ENCODE measurements at regions not wholly inside any gene's neighbourhood (a gene's known extent, or its start where the extent isn't known, plus 50 kb on each side); places are given as distances from the start of the nearest gene placed in this dataset.

DNA sequence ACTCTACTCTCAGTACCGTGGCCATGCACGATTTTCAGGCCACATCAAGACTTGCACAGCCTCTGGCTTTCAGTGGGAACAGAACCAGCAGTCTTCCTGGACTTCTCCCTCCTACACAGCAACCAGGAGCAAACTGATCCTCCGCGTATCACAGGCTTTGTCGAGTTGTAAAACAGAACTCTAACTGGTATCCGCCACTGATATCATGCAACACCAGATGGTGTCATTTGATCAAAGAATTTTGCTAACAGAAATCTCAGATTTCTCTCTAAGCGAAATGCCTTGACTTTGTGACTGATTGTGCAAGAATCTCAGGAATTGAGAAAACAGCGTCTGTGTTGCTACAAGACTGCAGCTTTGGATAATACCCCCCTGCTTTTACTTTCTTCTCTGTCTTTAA is 85.7 kb downstream of the COPS8 start:
- DNase-seq, result peak; percentile 28

DNA sequence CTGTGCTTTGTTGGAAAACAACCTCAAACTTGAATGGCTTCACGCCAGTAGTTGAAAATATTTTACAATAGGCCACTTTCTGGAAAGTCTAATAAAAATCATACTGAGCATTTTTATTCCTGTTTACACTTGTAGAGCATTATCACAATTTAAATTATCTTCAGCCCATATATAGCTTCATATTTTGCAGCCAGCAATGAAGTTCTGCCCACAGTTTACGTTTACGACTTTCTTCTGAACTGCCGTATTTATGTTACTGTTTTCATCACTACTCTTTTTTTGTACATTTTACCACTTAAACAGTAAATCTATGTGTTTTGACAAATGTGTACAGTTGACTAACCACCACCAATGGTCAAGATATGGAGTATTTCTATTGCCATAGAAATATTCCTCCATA is 86.2 kb downstream of the COPS8 start:
- no peak for DNase-seq

- DNase-seq, result no peak
Measured at GRCh38 chr2:237177052-237177451, 91.4 kb downstream of the COPS8 start.

DNA sequence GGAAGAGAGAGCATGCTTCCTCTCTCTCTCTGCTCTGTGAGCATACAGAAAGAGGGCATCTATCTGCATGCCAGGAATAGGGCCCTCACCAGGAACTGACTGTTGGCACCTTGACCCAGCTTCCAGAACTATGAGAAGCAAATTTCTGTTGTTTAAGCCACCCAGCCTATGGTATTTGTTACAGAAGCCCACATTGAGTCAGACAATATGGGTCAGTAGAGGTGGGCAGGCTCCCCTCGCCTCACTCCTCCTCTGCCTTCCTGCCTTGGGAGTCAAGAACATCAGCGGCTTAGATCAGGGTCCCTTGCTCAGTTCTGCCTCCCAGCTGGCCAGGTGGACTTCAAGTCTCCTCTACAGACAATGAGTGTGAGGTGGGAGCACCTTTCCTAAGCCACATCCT is 92.3 kb downstream of the COPS8 start:
- no peak for DNase-seq

- no peak for DNase-seq
Measured at GRCh38 chr2:237178396-237178795, 92.7 kb downstream of the COPS8 start.

DNA sequence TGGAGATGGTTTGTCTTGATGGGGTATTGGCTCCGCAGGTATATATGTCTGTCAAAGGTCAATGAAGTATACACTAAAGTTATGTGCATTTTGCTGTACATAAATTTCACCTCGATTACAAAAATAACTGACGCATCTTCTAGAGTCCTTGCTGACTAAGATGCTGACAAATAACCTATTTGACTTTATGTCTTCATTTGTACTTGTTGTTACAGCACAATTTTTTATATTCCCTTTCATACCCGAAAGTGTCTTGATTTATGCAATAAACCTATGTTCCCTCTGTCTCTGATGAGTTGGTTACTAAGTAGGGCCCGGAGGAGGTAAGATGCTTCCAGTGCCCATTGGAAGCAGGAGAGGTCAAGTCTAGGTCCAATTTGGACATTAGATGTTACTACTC is 93.5 kb downstream of the COPS8 start:
- DNase-seq, result no peak

DNA sequence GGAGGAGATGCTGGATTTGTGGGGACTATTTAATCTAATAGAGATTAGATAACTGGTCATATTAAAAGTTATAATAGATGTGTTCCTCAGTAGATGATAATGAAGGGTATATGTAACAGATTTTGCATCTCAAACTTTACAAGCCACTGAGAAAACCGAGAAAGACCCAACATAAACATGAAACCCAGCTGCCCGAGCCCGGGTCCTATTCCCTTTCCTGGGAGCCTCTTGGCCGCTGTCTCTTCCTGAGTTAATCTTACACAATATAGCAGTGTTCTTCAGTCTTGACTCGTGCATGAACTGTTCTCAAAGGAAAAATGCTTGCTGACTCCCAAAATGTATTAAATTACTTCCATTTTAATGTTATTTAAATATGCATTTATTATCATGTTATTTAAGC is 94.5 kb downstream of the COPS8 start:
- DNase-seq, result no peak

GRCh38 chr2:237180987-237181386 is 95.3 kb downstream of the COPS8 start:
- no peak for DNase-seq

GRCh38 chr2:237181844-237182243 is 96.2 kb downstream of the COPS8 start:
- DNase-seq, result peak; percentile 49

GRCh38 chr2:237182422-237183123 is 96.9 kb downstream of the COPS8 start:
- DNase-seq, result no peak

DNA sequence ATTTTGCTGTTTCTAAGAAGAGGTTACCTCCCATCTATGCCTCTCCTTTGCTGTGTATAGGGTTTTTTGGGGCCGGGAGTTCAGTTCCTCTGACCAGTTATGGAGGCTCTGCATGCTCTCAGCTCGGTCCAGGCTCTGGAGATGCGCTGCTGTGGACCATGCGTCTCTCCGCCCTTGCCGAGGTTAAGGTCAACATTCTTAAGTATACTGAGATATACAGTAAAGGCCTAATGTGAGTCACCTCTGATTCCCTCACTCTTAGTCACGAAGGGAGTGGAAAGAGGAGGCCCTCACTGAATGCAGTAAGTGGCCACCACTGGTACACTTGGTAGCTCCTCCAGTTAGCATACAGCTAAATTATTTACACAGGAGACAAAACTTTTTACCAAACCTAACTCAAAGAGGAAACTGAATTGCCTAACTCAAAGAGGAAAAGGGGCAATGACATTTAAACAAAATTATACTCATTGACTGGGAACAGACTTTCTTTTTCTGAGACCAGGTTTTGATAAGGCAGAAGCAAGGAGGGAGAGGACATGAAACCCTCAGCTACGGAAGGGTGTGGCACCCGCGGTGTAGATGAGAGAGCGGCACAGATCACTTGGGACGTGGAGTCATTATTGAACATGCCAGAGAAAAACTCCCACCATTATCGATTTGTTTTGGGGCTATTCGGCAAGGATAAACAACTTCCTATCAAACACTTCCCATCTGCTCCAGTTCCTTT is 98.7 kb downstream of the COPS8 start:
- DNase-seq, result no peak

DNA sequence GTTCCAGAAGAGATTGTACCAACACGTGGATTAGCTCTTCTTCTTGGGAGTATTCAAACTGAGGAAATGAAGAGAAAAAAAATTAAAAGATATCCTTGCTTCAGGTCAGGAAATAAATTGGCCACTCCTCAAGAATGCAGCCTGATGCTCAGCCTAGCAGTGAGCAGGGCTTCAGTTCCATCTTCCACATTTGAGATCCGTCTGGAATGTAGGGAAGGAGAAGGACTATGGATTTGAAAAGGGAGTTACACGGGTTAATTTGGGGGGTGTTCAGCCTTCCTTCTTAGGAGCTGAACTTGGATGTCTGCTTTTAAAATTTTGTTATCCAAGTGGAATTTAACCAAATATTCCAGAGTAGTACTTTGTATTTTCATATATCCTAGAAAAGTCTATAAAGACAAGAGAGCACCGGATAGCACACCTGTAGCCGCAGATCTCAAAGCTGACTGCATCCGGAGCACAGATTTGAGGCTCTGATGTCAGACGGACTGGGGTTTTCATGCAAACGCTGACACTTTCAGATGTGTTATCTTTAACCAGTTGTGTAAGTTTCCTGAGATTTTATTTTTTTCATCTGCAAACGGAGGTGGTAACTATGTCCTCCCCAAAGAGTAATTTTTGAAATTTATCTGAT is 99.3 kb downstream of the COPS8 start:
- DNase-seq, result no peak

DNA sequence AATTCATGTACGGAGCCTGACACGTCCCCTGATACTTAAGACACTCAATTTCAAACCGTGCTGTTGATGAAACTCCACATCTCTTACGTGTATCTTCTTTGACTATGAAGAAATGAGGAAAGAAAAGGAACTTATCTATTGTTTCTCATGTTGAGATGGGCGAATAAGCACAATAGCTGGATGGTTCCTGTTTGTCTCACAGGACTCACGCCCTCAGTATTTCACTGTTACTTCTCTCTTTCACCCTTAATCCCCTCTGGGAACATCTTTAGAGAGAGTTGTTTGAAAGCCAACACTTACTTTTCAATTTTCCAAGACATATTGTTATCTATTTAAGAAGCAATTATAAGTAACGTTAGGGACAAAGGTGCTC is 99.8 kb downstream of the COPS8 start:
- peak; percentile 63 for DNase-seq

GRCh38 chr2:237189799-237190198 is 104.1 kb downstream of the COPS8 start:
- no peak for DNase-seq

GRCh38 chr2:237190966-237191713 is 105.5 kb downstream of the COPS8 start:
- DNase-seq, result peak; percentile 53

GRCh38 chr2:237191714-237192081 is 106.0 kb downstream of the COPS8 start:
- no peak for DNase-seq

DNA sequence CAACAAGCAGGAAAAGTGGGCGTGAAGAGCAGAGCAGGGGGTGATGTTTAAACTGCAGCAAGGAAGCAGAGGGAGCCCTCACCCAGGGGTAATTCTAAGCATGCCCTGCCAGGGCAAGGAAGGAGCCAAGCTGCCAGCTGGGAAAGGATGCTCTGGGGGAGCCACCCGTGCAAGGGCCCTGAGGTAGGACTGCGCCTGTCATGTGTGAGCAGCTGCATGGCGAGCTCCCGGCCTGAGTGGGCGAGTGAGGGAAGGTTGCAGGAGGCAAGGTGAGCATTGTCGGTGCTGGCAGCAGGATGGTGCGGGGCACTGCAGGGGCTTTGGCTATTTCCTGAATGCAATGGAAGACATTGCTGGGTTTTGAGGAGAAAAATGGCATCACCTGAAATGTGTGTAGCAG is 107.2 kb downstream of the COPS8 start:
- no peak for DNase-seq

- DNase-seq, result no peak
Measured at GRCh38 chr2:237193436-237193835, 107.7 kb downstream of the COPS8 start.

GRCh38 chr2:237194081-237194480 is 108.4 kb downstream of the COPS8 start:
- DNase-seq, result no peak

DNA sequence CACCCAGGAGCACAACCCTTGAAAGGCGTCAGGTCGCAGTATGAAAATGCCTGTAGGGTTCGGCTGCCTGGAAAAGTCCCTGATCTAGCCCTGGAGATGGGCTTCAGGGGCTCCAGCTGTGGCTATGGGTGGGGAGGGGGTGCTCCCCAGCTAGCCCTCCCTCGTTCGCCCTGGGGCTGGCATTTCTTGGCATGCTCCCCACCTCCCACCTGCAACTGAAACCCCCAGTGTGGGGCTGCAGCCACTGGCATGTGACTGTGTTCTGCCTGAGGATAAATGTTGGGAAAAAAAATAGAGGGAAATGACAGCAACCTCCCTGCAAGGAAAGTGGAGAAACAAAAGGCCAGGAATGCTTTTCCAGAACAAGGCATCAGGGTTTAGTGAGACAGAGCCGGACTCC is 109.2 kb downstream of the COPS8 start:
- DNase-seq, result no peak

DNA sequence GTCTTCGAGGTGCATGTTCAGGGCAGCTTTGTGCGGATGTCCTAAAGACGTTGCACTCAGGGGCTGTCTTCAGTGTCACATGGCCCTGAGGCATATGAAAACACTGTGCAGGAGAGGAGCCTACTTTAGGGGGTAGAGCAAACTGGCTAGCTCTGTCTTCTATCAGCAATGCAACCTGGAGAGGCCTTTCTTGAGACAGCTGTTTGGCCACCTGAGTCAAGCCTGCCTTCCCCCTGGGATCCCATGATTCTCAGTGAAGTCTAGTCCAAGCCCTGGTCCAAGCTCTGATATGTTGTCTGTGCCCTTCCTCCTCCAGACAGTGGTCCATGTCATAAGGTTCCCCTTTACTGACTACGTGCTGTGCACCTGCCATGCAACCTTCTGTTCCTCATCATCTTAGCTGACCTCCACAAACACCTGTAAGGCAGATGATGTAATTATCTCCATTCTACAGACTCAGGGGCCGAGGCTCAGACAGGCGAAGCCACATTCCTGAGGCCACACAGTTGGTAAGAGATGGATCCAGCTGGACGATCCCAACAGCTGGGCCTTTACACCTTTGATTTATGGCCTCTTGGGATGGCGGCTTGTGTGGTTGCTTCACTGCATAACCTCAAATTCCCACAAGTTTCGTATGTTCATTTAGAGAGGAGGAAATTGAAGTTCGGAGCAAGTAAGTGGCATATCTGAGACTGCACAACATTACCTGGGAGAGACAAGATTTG is 109.9 kb downstream of the COPS8 start:
- peak; percentile 11 for DNase-seq

DNA sequence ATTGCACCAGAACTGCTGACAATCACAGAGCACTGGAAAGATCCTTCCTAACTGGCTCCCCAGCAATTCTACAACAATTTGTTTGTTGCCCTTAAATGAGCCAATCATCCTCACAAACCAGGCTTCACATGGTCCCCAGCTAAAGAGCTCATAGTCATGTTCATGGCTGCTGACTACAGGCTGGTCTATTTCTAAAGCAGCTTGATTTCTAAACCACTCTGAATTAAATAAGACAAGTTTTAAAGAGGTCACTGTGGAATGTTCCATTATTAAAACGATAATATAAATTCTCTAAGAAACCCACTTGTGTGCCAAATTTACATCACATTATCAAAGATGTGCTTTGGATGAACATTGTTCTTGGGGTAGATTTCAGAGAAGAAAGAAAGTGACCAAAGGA is 110.7 kb downstream of the COPS8 start:
- no peak for DNase-seq

Data from MV-4-11 (cell line).